Dermis blood vessel endothelial cell (primary cell): ENCODE measurements at regions not wholly inside any gene's neighbourhood (a gene's known extent, or its start where the extent isn't known, plus 50 kb on each side); places are given as distances from the start of the nearest gene placed in this dataset.

ENCODE experiments used
- DNase-seq: peaks from one replicate; pipeline ENCODE4 v3.0.0; 2010

DNA sequence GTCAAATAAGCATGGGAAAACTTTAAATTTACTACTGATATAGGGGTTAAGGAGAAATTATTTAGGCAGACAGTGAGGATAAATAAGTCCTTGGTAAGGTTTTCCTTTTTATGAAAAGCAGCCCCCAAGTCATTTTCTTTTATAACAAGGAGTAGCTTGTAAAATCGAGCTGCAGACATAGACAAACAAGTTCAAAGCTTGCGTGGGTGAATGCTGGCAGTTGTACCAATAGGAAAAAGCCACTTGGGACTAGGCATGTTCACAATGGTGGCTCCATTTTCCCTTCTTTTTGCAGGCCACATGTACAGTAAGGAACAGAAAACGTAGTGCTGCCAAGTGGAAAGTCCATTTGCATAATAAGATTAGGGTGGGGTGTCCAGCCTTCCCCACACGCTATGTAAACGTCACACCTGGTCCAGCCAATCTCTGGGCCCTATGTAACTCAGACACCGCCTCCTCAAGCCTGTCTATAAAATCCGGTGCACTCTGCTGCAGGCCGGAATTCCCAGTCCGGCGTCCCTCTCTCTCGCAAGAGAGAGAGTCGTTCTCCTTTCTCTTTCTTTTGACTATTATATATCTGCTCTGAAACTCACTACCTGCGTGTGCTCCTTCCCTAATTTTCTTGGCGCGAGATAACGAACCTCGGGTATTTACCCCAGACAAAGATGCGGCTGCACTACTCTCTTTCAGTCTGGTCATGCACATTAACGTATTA is 217.1 kb upstream of the MAN1A1 start:
- no peak for DNase-seq

DNA sequence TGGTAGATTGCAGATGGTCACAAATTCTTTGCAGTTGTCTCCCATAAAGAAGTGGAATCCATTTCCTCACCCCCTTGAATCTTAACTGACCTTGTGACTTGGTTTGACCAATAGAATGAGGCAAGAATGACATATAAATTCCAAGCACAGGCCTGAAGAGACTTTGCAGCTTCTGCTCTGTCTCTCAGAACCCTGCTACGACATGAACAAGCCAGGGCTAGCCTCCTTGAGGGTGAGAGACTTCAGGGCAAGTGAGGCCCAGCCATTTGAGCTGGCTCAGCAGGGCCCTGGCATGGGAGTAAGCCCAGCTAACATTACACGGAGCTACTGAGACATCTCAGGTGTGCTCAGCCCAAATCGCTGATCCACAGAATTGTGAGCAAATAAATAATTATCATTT is 216.3 kb upstream of the MAN1A1 start:
- DNase-seq = no peak

DNA sequence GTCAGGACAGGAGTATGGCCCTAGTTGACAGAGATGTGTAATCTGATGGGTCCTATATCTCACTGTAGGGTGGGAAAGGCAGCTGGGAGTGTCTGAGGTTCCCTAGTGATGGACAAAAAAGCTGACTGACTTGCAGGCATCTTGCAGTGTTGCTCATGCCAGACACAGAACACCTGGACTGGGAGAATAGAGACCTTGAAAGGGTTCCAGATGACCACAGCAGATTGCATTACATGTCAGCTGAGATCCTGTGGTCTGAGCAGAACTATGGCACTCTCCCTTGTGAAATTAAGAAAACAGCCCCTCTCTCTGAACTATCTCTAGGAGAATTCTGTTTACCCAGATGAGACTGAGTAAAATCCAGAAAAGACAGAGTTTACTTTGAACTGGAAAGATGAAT is 212.6 kb upstream of the MAN1A1 start:
- DNase-seq = no peak

DNA sequence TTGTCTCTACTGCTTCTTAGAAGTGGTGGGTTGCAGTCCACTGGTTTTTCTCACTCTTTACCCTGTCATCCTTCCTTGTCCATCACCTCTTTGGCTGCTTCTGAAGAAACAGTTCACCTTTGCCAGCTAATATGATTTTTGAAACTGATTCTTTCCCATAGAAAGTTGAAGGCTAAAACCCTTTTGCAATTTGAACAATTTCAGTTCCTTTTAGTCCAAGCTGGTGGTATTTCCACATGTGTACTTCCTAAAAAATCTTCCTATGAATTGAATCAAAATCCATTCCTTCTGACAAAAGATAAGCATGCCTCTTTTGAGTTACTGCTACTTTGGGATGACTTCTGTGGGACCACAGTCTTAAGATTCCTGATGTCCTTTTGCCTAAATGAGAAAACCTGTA is 210.0 kb upstream of the MAN1A1 start:
- DNase-seq = no peak

DNA sequence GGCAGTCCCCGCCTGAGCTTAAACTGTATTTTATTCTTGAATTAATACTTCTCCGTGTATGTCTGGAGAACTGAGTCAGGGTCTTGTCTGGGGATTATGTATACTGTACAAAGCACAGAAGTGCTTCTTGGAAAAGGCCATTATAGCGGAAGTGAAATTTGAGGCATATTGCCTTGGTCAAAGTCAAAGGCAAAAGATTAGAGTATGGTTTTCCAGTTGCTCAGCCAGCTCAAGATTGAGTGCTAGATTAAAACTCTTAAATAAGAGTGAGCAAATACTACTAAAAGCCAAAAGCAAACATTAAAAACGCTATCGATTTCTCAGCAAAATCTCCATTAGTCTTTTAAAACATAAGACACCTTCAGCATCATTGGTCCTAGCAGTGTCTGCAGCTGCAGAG is 207.7 kb upstream of the MAN1A1 start:
- DNase-seq = no peak

DNA sequence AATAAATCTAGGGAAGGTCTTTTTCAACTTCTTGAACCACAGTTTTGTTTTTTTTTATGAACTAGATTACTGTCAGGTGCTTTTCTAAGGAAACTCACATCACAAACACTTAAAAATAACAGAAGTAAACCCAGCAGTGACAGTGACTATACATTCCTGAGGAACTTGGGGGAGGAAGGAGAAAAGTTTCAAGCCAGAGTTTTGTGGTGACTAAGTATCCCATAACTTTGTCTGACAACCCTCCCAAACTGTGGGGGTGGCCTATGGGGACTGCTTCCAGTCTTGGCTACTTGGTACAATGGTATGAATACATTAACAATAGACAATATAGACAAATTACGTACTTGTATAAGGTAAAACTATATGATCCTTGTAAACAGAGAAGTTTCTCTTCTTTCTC is 202.5 kb upstream of the MAN1A1 start:
- no peak for DNase-seq

DNA sequence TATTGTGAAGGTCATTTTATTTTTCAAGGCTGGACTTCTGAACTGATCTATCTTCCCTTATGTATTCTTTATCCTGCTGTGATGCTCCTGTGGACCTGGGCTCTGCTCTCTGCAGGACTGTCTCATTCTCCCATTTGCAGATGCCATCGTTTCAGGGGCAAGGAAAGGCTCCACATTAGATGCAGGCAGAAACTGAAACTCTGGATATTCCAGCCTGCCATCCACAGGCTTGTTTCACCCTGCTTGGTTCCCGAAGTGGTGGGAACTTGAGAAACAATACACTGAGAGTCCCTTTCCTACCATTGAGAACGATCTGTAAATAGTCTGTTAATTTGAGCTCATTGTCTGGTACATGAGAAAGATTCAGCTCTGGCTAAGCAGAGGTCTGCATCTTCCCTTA is 197.5 kb upstream of the MAN1A1 start:
- no peak for DNase-seq

DNA sequence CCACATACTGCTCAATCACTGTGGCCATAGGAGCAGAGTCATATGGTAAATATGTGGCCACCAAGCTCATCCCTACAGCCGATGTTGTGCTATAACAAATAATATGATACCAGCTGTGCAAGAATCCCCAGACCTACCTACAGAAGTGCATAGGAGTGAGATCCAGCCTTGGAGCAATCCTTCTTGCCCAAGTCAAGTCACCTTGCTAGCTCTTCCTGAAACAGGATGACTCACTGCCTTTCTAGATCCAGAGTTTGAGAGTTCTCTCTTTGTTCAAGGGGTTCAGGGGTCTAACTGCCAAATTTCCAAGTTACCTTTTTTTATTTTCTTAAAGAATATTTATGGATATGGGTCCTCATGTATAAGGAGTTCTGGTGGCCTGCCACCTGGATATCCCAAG is 195.7 kb upstream of the MAN1A1 start:
- DNase-seq = no peak

DNA sequence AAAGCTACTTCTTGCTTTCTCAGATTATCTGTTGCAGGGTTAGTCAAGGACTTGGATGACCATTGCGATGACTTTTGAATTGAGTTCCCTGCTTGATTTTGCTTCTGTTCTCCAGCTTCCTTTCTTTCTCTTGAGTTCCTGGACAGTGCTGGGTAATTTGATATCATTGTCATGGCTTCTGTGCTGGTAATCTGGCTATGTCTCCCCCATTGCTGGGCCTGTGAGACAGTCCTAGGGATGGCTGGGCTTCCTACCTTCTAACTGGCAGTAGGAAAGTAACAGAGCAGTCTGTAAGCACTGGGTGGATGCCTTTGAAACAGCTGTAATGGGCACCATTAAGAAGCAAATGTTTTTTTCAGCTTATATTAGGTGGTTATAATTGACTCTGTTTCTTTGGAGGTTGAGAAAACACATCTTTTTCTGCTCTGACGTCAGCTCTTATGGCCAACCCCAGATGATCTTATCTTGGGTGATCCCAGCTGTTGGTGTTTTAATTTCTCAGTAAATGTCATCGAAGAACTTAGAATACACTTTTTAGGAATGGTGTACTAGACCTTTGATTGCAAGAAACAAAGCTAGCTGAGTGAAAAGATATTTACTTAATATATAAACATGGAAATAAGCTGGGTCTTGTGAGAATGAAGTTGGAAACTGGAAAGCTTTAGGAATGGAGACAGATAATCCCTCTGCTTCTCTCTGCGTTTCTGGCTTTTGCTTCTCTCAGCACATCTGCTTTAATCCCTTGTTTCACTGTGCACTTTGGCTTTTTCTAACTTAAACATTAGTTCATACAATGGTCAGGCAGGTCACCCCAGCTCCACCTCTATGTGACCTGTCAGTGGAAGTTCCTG is 195.0 kb upstream of the MAN1A1 start:
- no peak for DNase-seq

DNA sequence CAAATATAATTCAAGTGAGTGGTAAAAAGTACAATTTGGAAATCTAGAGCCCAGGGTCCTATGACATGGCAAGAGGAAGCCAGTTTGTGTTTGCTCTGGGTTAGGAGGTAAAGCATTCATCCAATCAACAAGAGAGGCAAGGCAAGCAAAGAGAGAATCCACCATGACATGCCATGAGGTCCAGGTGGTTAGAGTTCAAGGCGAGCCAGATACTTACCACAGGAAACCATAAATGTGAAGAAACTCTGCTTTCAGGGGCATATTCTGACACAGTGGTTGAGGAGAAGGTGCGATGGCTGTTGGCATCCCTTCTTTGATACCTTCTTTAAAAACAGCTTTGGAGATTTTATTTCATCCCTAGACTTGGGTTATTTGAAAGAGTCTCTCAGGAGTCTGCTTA is 193.8 kb upstream of the MAN1A1 start:
- no peak for DNase-seq

DNA sequence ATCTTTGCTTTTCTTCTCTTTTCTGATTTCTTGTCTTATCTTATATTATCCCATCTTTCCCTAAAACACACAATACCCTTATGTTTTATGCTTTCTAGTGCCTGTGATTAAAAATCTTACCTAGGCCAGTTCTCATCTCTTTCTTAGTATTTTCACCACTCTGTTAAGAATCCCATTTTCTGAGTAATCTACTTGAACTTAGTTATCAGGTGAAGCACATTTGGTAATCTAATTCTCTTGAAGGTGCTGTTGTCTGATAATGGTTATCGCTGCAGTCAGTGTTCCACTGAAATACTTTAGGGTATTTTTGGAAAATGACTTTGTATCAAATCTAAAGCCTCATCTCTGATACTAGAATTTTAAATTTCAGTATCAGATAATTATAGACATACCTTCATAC is 192.5 kb upstream of the MAN1A1 start:
- no peak for DNase-seq

DNA sequence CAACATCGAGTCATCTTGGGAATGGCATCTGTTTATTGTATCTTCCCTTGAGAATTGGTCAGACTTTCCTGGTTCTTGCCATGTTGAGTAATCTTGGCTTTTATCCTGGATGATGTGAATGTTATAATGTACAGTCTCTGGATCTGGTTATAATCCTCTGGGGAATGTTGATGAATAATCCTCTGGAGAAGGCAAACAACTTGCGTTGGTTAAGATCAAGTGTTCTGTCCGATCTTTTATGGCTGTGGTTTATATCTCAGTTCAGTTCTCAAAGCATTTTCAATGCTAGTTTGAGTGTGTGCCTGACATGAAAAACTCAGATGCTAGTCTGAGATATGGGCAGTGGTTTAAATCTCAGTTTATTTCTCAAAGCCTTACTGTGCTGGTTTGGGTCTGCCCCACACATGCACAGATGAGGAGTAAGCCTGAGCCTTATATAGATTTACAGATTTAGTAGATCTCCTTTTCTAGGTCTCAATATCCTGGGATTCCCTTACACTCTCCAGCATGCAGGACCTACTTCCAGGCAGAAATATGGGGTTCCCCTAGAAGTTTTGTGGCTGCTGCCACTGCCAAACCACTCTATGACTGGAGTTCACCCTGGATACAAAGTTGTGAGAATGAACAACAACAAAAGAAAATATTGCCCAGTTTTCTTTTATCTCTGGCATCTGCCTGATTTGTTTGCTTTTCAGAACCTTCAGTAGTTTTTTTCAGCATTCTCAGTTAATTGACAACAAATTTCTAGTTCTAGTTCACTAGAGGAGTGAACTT is 191.8 kb upstream of the MAN1A1 start:
- DNase-seq = no peak

DNA sequence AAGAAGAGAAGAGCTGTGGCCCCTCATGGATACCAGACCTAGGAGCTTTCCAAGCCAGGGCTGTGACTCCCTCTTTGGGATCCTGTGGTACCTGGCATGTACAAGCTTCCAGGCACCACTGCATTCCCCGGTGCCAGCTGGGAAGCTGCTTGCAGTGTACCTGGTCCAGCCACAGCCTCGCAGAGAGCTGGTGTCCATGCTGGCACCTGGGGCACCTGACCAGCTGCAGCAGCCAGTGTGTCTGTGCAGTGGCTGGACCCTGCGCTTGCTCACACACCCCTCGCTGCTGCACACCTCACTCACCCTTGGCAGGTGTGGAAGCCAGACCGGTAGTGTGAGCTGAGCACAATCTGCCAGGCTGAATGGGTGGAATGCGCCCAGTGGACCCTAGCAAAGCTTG is 190.9 kb upstream of the MAN1A1 start:
- no peak for DNase-seq

DNA sequence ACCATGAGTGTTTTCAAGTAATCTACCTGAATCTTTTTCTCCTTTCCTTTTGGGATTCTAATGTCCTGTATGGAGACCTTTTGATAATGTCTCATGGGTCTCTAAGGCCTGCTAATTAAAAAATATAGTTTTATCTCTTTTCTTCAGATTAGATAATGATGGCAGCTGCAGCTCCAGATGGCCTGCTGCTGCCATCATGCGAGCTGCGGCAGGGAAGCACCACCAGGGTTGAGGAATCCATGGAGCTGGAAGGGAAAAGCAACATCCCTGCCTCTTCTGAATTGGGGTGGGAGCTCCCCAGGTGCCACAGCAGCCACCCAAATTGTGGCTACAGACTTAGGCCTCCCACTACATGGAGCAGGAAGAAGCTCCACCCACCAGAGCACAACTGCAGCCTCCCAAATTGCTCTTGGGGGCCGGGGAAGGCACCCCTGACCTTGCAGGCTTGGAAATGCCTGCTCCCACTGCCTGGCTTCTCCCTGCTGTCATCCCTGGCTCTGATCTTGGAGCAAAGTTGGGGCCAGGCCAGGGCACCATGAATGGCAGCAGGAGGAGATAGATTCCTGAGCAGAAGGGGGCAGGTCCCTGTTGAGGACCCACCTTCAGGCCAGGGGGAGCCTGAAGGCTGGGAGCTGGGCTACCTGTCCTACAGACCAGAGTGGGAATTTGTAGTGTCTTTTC is 189.6 kb upstream of the MAN1A1 start:
- DNase-seq = no peak

DNA sequence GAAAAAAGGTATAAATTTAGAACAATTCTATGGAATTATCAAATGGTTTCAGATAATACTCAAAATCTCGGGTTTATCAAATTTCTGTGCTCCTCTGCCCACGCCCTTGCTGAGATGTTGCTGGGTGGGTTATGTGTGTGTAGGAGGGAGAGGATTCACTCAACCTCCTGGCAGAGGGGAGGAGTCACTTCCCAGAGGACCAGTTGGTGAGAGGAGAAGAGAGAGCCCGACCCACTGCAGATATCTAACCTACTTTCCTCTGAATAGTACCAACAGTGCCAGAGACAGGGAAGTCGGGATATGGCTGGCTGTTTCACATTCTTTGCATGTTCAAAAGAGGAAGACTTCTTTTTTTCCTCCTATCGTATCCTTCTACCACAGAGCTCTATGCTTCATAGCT is 187.1 kb upstream of the MAN1A1 start:
- DNase-seq = no peak

DNA sequence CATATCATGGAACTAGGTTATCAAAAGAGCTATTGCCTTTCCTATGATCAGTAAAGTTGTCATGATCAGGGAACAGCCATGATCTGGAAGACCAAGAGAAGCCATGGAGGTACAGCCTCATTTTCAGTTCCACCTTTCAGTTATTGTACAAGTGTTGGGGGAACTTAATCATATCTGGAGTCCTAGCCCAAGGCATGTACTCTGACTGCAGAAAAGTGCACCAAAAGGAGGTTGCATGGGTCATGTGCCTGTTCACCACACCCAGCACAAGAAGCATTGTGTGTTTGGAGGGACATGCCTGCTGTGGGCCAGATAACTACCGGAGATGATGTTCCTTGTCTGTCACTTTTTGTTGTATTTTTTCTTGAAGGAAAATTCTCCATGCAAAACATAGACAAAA is 185.8 kb upstream of the MAN1A1 start:
- no peak for DNase-seq

DNA sequence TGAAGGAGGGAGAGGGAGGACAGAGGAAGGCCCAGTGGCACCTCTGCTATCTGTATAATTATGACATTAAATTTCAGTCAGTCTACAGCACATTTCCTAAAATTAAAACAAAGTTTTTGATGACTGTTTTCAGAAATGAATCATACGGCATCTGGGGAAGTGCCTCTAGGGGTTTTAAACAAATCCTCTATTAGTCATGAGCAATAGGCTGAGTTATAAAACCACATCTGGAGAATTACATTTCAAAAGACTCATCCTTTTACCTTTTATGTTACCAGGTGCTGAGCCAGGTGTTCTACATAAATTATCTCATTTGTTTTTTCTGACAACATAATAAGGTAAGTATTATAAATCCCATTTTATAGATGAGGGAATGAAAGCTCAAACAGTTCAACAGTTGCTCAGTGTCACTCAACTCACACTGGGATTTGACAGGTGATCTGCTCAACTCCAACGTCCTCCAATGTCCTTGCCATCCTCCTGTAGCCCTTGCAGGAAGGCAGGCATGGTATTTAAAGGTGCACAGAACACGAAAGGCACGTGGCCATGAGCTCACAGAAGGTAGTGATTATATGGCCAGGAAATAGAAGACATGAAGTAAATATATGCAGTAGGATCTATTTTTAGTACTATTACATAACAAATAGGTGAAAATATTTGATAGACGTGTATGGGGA is 184.2 kb upstream of the MAN1A1 start:
- no peak for DNase-seq

DNA sequence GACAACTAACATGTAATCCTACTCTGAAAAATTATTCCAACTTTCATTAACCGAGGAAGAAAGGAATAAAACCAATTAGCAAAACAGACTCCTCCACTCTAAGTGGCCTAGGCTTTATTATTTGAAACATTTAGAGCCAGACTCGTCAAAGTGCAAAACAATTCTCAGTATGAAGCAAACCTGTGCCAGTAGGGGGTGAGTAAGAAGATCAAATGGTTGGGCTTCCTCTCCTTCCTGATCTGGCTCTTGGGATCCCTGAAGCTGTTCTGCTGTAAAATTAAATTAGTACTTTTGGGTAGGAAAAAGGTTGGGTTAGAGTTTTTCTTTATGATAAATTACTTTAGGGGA is 177.6 kb upstream of the MAN1A1 start:
- no peak for DNase-seq

DNA sequence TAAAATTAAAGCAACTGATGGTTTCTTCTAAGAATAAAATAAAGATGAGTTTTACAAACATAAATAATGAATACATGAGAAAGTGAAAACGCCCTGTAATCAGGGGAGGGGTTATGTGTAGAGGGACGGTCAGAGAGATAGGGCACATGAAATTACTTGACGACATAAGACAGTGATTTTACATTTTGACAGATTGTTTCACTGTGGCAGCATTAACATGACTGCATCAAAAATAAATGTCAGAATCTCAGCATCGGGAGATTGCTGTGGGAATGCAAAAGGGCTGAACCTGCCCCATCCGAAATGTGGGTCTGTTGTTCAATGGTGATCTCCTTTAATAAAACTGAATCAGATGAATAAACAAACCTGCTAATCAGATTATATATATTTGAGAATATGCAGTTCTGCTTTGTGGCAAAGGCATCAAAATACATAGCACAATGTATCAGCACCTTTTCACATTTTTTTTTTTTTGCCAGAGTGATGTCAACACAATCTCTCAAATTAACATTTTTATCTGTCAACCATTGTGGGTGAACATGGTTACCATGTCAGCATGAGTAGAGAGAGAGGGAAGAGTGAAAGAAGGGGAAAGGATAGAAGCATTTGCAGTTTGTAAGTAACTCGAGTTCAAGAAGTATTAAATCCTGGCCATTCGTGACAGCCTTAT is 177.1 kb upstream of the MAN1A1 start:
- no peak for DNase-seq

DNA sequence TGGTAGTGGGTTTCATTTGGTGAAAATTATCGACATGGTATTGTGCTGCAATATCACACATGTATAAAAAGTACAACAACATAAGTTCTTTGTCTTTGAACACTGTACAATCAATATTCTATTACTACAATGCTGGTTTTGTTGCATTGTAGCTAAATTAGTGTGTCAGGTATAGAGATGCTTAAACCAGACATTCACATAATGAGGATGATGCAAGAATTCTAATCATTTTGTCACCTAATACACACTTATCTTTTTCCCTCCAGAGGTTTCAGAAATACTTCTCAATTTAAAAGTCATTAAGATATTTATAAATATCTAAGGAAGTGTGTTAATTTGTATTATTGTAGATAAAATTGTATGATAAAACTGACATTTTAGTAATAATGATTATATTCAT is 174.8 kb upstream of the MAN1A1 start:
- no peak for DNase-seq

DNA sequence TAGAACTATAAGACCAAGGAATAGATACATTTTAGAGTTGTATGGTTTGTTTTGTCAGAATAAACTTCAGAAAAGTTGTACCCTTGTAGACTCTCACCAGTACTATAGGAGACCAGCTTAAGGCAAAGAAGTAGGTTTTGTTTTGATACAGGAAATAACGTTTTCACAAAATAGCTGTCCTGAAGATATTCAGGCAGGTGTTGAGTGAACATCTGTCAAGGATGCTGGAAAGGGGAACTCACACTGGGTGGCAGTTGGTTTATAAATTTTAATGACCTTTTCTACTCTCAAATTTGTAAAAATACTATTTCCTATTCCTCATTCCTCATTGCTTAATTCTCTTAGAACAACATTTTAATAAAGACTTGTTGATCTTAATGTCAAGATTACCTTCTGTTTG is 174.0 kb upstream of the MAN1A1 start:
- no peak for DNase-seq

DNA sequence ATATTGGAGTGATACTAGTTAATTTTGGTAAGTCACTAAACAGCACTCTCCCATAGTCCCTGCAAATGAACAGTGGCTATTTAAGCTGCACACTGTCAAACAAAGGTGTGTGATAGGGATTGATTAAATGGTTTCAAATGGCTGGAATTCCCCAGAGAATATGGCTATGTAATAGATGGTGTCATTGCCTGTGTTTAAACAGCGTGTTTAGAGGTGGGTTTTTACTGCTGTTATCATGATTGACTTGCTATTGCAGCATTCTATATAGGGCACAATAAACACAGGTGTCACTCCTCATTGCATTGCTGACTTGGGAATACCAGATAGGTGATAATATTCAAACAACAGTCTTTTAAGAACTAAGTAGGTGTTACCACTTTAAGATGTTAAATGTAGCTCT is 171.7 kb upstream of the MAN1A1 start:
- DNase-seq = no peak
